GM12872 (cell line): ENCODE measurements at regions not wholly inside any gene's neighbourhood (a gene's known extent, or its start where the extent isn't known, plus 50 kb on each side); places are given as distances from the start of the nearest gene placed in this dataset.

Experiments
- TF ChIP-seq, protein P1 (sequence below): IDR thresholded peaks from 3 replicates; pipeline ENCODE4 v1.5.1; 2011; ENCODE audit warnings: low read depth, mild to moderate bottlenecking, low read length, moderate library complexity; ENCODE audit not compliant: insufficient read depth

DNA sequence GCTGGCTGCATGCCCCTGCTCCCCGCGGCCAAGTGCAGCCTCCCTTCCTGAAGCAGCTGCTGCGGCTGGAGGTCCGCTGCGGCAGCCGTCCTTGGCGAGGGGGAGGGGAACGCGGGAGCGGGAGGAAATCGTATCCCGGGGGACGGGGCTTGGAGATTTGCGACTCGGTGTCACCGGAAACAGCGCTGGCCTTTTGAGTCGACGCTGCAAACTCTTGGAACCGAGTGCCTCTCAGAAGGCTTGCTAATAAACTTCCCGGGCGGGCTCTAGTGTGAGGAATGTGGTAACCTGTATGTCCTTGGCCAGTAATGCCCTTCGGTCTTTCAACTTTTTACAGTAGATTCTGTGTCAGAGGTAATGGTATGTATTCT is 82.7 kb downstream of the PTPDC1 start:
- TF ChIP-seq, protein P1, sequence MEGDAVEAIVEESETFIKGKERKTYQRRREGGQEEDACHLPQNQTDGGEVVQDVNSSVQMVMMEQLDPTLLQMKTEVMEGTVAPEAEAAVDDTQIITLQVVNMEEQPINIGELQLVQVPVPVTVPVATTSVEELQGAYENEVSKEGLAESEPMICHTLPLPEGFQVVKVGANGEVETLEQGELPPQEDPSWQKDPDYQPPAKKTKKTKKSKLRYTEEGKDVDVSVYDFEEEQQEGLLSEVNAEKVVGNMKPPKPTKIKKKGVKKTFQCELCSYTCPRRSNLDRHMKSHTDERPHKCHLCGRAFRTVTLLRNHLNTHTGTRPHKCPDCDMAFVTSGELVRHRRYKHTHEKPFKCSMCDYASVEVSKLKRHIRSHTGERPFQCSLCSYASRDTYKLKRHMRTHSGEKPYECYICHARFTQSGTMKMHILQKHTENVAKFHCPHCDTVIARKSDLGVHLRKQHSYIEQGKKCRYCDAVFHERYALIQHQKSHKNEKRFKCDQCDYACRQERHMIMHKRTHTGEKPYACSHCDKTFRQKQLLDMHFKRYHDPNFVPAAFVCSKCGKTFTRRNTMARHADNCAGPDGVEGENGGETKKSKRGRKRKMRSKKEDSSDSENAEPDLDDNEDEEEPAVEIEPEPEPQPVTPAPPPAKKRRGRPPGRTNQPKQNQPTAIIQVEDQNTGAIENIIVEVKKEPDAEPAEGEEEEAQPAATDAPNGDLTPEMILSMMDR = no peak

DNA sequence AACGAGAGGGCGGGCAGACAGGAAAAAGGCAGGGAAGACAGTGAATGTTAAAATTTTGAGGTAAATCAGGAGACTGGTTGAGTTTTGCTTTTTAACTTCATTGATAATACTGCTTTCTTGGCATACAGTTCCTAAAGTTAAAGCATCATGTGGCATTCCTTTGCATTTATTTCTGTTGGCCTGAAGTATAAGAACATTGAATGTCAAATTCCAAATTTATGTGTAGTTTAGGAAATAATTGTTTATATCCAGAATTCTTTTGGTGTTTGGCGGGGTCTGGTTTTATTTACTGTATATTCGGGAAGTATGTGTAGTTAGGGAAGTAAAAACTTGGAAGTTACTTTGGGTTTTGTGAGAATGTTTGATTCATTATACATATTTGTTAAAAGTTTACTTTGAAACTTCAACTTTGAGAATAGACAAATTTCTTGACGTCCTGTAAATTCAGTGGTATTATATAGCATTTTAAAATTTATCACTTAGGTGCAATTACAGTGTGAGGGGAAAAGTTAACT is 83.2 kb downstream of the PTPDC1 start:
- TF ChIP-seq, protein P1 = no peak

DNA sequence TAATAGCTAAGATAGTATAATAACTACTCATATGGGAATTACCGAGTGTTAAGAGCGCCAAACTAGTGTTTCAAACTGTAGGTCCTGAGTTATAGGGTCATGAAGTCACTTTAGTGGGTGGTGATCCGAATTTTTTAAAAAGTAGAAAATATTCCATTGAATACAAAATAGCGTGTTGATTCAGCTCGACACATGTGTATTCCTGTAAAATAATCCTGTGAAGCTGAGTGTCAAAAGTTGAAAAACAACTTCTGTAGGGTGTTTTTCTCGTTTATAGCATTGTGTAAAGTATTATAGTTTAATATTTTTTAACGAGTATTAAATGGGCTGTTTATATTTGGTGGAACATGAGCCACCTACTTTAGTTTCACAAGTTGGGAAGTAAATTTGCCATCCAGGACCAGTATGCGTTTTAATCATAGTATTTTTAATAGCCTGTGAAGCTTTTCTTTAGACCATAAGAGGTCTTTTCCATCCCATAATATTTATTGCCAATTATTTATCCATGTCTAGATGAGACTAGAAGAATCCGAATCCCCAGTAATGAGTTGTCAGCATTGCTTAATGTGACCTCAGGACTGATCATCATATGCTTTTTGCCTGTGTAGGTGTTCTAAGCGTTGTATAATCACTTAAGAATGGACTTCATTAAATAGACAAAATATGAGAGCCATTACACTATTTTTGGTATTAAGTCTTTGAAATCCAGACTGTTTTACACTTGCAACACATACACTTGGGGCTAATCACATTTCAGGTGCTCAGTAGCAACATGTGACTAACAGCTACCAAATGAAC is 84.1 kb downstream of the PTPDC1 start:
- TF ChIP-seq, protein P1 = no peak

DNA sequence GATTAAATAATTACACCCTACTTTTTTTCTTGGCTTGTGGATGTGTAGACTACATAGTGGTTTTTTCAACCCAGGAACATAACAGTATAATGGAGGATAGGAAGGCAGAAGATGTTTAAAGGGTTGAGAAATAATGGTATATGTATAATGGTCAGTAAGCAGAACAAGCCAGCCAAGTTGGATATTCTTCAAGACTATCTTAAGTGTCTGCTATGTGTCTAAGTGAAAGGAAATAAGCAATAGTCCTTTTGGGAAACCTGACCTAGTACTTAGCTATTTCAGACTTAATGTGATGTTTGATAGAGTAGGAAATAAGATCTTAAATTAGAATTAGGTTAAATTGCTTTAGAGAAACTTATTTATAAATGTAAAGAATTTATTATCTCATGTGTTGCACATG is 85.7 kb downstream of the PTPDC1 start:
- TF ChIP-seq, protein P1 = no peak

DNA sequence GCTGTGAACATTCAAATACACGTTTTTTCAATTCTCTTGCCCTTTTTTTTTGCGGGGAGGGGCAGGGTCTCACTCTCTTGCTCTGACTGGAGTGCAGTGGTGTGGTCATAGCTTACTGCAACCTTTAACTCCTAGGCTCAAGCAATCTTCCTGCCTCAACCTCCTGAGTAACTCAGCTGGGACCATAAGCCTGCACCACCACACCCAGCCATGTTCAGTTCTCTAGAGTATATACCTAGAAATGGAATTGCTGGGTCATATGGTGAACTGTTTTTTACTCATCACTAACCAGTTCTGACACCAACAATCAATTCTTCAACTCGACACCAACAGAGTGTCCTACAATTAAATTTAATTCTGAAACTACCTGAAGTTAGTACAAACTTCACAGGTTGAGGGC is 85.5 kb upstream of the ZNF169 start:
- TF ChIP-seq, protein P1 = no peak

DNA sequence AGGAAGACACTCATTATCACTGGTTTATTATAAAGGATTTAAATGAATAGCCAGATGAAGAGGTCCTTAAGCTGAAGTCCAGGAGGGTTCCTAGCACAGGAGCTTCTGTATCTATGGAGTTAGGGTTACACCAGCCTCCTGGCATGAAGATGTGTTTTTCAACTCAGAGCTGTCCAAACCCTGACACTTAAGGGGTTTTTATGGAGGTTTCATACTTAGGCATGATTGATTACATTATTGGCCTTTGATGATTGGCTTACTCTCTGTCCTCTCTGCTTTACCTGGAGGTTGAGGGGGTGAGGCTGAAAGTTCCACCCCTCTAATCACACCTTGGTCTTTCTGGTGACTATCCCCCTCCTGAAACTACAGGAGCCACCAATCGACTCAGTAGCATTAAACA is 84.9 kb upstream of the ZNF169 start:
- TF ChIP-seq, protein P1 = no peak

DNA sequence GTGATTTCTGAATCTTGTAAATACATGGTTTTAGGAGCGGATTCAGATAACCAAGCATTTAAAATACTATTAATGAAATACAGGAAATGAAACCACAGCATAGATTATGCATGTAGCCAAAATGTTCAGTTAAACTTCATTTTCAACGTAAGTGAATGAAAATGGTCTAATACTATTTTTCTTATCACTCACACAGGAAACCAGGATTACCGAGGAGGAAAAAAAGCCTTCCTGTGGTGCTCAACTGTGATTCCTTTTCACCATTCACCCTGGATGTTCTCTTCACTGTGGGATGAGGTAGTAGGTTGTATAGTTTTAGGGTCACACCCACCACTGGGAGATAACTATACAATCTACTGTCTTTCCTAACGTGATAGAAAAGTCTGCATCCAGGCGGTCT is 83.4 kb upstream of the ZNF169 start:
- TF ChIP-seq, protein P1 = no peak

DNA sequence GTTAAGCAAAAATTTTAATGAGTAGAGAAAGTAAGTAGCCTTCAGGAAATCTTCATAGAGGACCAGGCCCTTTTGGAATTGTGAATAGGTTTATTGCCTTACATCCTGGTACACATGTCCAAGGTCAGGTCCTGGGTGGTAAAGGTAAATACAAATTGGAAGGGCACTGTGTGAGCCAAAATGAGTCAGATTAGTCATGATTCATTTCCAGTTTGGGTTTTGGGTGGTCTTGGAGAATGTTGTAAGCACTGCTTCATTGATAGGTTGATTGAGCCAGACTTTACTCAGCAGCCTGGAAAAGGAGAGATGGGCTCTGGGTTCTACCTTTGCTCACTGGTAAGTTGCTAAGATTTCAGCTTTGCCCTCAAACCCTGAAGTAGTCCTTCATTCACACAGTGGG is 82.5 kb upstream of the ZNF169 start:
- TF ChIP-seq, protein P1 = no peak
